RWPE1 (cell line): ENCODE measurements at regions not wholly inside any gene's neighbourhood (a gene's known extent, or its start where the extent isn't known, plus 50 kb on each side); places are given as distances from the start of the nearest gene placed in this dataset.

Experiments
- CTCF ChIA-PET: fragments of 350-600 bp; sonication (Branson Sonifier 250); formaldehyde crosslinking; extraction: SDS; loops from one replicate; lab custom pipeline; 2021; lab: Yijun Ruan, JAX
- POLR2A ChIA-PET: fragments of 400-600 bp; formaldehyde crosslinking; extraction: SDS; loops from one replicate; lab custom pipeline; 2020; ENCODE audit warnings: antibody characterized with exemption; ENCODE audit not compliant: low non-redundant PET; lab: Yijun Ruan, JAX
- DNase-seq: peaks from one replicate; pipeline ENCODE4 v3.0.0; 2012; ENCODE audit warnings: low spot score
- H3K27ac ChIP-seq: fragments of 450-650 bp; 2 replicates; pipeline ENCODE4 v1.5.1; 2017
- CTCF ChIP-seq: fragments of 450-650 bp; conservative IDR thresholded peaks from 2 replicates; pipeline ENCODE4 v1.5.1; 2017; ENCODE audit warnings: low read depth, mild to moderate bottlenecking

- TF ChIP-seq CTCF: no peak
- CTCF ChIA-PET: no interaction called here
- no peak overlapping the region for H3K27ac ChIP-seq
- DNase-seq: no peak
- POLR2A ChIA-PET: no interaction called here
Measured at GRCh38 chr13:58843567-58843966, 1212.0 kb downstream of the PCDH17 start.

GRCh38 chr13:58850161-58850560, 1218.6 kb downstream of the PCDH17 start:
- no peak for TF ChIP-seq CTCF
- DNase-seq: no peak
- ChIA-PET CTCF (no interaction called here), POLR2A (no interaction called here)
- H3K27ac ChIP-seq: no peak overlapping the region

GRCh38 chr13:58852076-58852475, 1220.5 kb downstream of the PCDH17 start:
- H3K27ac ChIP-seq: no peak overlapping the region
- POLR2A ChIA-PET: no interaction called here
- no peak for DNase-seq
- no peak for TF ChIP-seq CTCF
- CTCF ChIA-PET: interaction anchor here (0.7 kb wide), 1 partner anchor 1004 kb away, joined by 3 read pairs; no protein-coding TSS in a partner anchor

GRCh38 chr13:58855283-58855682, 1223.7 kb downstream of the PCDH17 start:
- ChIA-PET CTCF (no interaction called here), POLR2A (no interaction called here)
- no peak overlapping the region for H3K27ac ChIP-seq
- TF ChIP-seq CTCF: no peak
- peak; percentile 1 for DNase-seq

- no peak overlapping the region for H3K27ac ChIP-seq
- ChIA-PET CTCF (no interaction called here), POLR2A (no interaction called here)
- TF ChIP-seq CTCF: no peak
- DNase-seq: no peak
Measured at GRCh38 chr13:58858870-58859371, 1227.4 kb downstream of the PCDH17 start.

GRCh38 chr13:58865286-58865685, 1233.7 kb downstream of the PCDH17 start:
- DNase-seq: no peak
- ChIA-PET POLR2A (no interaction called here), CTCF (interaction anchor here (0.6 to 0.7 kb wide), 2 partner anchors 95 to 348 kb away, joined by 3 to 6 read pairs; no protein-coding TSS in a partner anchor)
- H3K27ac ChIP-seq: no peak overlapping the region
- no peak for TF ChIP-seq CTCF
